Tibial nerve (tissue), 4 donors: ENCODE measurements at regions not wholly inside any gene's neighbourhood (a gene's known extent, or its start where the extent isn't known, plus 50 kb on each side); places are given as distances from the start of the nearest gene placed in this dataset.

Experiments used
- DNase-seq, 2 donors: peaks; one replicate each; pipeline ENCODE4 v3.0.0-alpha.2; 2019; ENCODE audit warnings: low spot score in 2 of 2
- H3K27ac ChIP-seq, 4 donors: fragments of 200-600 bp; sonication (generic) in 3 of 4; one replicate each; pipeline ENCODE4 v1.5.1; 2017 to 2019; ENCODE audit warnings: mild to moderate bottlenecking in 1 of 4
- H3K27me3 ChIP-seq, 2 donors: fragments of 200-600 bp; sonication (generic) in 1 of 2; one replicate each; pipeline versions ENCODE4 v1.5.1 to v1.6.0; 2017 to 2019
- H3K36me3 ChIP-seq, 3 donors: fragments of 200-600 bp; sonication (generic); one replicate each; pipeline ENCODE4 v1.5.1; 2018 to 2019
- H3K4me1 ChIP-seq, 4 donors: fragments of 200-600 bp; sonication (generic) in 3 of 4; one replicate each; pipeline ENCODE4 v1.5.1; 2017 to 2019
- H3K4me3 ChIP-seq, 4 donors: fragments of 200-600 bp; sonication (generic) in 3 of 4; one replicate each; pipeline ENCODE4 v1.5.1; 2017 to 2019; ENCODE audit warnings: mild to moderate bottlenecking in 1 of 4, moderate library complexity in 1 of 4
- H3K9me3 ChIP-seq, 4 donors: fragments of 200-600 bp; sonication (generic) in 3 of 4; one replicate each; pipeline ENCODE4 v1.5.1; 2017 to 2019
- EP300 ChIP-seq, 2 donors: sonication (generic); formaldehyde crosslinking; IDR thresholded peaks; one replicate each; pipeline ENCODE4 v1.6.1; 2017; ENCODE audit warnings: antibody characterized with exemption in 2 of 2, mild to moderate bottlenecking in 1 of 2
- POLR2A ChIP-seq, 2 donors: fragments of 450-650 bp; IDR thresholded peaks; one replicate each; pipeline ENCODE4 v1.6.1; 2017; ENCODE audit warnings: antibody characterized with exemption in 2 of 2, mild to moderate bottlenecking in 2 of 2, moderate library complexity in 2 of 2
- WGBS, 2 donors: methylation state at CpG; one replicate each; pipeline ENCODE4 v1.1.5; 2018; 5-methylcytosine and 5-hydroxymethylcytosine counted together
- TF ChIP-seq, protein P1 (sequence below), 5 experiments: fragments of 200-600 bp in 3 of 5; fragments of 450-650 bp in 2 of 5; sonication (generic) in 3 of 5; IDR thresholded peaks; one replicate each; pipeline ENCODE4 v1.5.1; 2016 to 2019; ENCODE audit warnings: antibody characterized with exemption in 5 of 5, mild to moderate bottlenecking in 3 of 5, moderate library complexity in 2 of 5

DNA sequence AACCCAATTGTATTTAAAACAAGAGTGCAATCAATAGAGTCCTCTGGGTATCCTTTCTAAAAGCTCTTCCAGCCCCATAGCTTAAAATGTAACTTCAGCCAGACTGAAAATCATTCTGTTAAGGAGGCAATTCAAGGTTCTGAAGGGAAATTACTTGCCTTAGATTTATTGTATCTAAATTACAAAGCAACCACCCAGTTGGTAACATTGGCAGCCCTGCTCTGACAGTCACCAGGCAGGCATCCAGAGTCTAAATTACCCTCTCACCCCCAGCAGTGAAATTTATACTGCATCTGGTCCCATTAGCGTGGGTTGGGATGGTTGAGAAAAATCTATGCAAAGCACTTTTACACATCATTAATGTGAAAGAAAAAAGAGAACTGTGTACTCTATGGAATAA, 514.7 kb downstream of the MTRR start:
- H3K27me3 ChIP-seq: no peaks in the 10 kb centered on the region
- TF ChIP-seq, protein P1, sequence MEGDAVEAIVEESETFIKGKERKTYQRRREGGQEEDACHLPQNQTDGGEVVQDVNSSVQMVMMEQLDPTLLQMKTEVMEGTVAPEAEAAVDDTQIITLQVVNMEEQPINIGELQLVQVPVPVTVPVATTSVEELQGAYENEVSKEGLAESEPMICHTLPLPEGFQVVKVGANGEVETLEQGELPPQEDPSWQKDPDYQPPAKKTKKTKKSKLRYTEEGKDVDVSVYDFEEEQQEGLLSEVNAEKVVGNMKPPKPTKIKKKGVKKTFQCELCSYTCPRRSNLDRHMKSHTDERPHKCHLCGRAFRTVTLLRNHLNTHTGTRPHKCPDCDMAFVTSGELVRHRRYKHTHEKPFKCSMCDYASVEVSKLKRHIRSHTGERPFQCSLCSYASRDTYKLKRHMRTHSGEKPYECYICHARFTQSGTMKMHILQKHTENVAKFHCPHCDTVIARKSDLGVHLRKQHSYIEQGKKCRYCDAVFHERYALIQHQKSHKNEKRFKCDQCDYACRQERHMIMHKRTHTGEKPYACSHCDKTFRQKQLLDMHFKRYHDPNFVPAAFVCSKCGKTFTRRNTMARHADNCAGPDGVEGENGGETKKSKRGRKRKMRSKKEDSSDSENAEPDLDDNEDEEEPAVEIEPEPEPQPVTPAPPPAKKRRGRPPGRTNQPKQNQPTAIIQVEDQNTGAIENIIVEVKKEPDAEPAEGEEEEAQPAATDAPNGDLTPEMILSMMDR (IDR thresholded peaks at IDR 0.05): no peak
- TF ChIP-seq POLR2A (IDR thresholded peaks at IDR 0.05) (no peak), EP300 (IDR thresholded peaks at IDR 0.05) (no peak)
- 58 to 63% methylated on average over 1 of the region's 1 CpG for WGBS, 2 donors
- no peaks in the 10 kb centered on the region for H3K9me3 ChIP-seq
- H3K27ac ChIP-seq: no peak overlapping the region
- no peak for DNase-seq
- no peaks in the 10 kb centered on the region for H3K36me3 ChIP-seq
- no peaks in the 10 kb centered on the region for H3K4me1 ChIP-seq
- no peak overlapping the region for H3K4me3 ChIP-seq

DNA sequence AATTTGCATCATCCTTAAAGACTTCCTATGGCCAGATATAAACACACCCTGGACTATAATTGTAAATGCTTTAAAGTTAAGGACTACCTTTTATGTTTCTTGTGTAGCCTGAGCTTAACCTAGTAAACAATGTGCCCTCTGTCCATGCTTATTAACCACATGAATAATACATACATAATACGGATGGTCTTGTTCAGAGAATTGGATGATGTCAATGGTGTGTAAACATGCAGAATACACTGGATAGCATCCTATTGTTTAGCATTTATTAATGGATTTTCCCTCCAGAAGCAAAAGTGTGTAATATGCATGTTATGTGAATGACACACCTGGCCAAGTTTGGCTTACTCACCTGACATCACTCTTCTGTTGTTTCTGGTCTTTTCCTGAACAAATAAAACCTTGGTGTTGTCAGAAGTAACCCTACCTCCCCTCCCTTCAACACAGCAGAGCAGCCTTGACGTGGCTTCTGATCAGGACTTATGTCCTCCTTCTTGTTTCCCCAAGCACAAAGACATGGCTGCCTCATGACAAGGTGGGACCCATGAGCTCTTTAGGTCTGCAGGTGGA, 517.9 kb downstream of the MTRR start:
- H3K27ac ChIP-seq: no peak overlapping the region
- TF ChIP-seq, protein P1 (IDR thresholded peaks at IDR 0.05): no peak
- TF ChIP-seq EP300 (IDR thresholded peaks at IDR 0.05) (no peak), POLR2A (IDR thresholded peaks at IDR 0.05) (no peak)
- 62 to 68% methylated on average over 2 of the region's 2 CpGs for WGBS, 2 donors
- no peak overlapping the region for H3K4me3 ChIP-seq
- no peaks in the 10 kb centered on the region for H3K27me3 ChIP-seq
- no peak for DNase-seq
- H3K9me3 ChIP-seq: no peaks in the 10 kb centered on the region
- H3K4me1 ChIP-seq: no peaks in the 10 kb centered on the region
- no peaks in the 10 kb centered on the region for H3K36me3 ChIP-seq

DNA sequence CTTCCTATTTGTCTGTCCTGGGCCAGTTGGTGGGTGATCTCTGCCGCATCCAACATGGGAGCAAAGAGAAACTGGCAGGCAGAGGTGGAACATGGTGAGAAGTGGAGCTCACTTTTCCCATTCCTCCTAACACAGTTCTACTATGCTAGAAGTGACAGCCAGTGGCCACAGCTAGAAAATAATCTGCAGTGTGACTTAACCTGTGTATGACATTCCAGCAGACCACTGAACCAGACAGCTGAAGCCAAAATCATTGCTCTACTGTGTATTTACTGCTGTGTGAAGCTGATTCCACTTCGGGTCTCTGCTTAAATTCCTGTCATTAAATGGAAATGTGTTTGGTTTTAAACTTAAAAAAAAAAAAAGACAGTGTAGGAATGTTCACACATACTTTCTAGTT, 523.0 kb downstream of the MTRR start:
- Histone ChIP-seq H3K27ac (no peak overlapping the region), H3K4me3 (no peak overlapping the region), H3K4me1 (no peaks in the 10 kb centered on the region), H3K27me3 (no peaks in the 10 kb centered on the region), H3K9me3 (no peaks in the 10 kb centered on the region), H3K36me3 (no peaks in the 10 kb centered on the region)
- 58 to 61% methylated on average over 2 of the region's 2 CpGs for WGBS, 2 donors
- TF ChIP-seq EP300 (IDR thresholded peaks at IDR 0.05): no peak
- TF ChIP-seq POLR2A (IDR thresholded peaks at IDR 0.05): no peak
- TF ChIP-seq, protein P1 (IDR thresholded peaks at IDR 0.05): no peak
- no peak for DNase-seq

DNA sequence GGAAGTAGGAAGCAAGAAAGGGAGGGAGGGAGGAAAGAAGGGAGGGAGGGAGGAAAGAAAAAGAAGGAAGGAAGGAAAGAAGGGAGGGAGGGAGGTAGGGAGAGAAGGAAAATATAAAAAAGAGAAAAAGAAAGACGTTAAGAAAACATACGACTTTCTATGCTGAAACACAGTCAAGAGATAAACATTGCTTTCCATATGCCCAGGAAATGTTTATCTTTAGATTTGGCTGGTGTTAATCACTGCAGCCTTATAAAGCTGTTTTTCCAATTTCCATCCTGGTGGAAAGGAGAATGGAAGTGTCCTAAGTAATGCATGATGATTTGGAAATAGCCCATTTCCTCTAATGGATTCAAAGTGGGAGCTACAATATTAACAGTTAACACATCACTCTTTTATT, 524.3 kb downstream of the MTRR start:
- no peak overlapping the region for H3K4me3 ChIP-seq
- TF ChIP-seq, protein P1 (IDR thresholded peaks at IDR 0.05): no peak
- no peak for TF ChIP-seq POLR2A (IDR thresholded peaks at IDR 0.05)
- TF ChIP-seq EP300 (IDR thresholded peaks at IDR 0.05): no peak
- no peak for DNase-seq
- 59 to 60% methylated on average over 2 of the region's 2 CpGs for WGBS, 2 donors
- H3K4me1 ChIP-seq: no peaks in the 10 kb centered on the region
- no peak overlapping the region for H3K27ac ChIP-seq
- H3K36me3 ChIP-seq: no peaks in the 10 kb centered on the region
- H3K27me3 ChIP-seq: no peaks in the 10 kb centered on the region
- H3K9me3 ChIP-seq: no peaks in the 10 kb centered on the region

DNA sequence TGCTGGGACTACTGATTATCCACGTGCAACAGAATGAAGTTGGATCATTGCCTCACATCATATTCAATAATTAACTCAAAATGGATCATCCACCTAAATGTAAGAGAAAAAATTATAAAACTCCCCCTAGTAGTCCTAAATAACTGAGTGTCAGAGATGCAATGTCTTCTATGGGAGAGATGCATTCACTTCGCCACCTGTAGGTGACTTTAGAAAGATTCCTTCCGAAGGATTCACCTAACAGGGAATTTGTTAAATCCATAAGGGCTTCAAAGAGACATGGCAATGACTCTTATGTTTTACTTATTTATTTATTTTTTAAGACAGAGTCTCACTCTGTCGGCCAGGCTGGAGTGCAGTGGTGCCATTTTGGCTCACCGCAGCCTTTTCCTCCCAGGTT, 526.0 kb downstream of the MTRR start:
- TF ChIP-seq POLR2A (IDR thresholded peaks at IDR 0.05) (no peak), EP300 (IDR thresholded peaks at IDR 0.05) (no peak)
- TF ChIP-seq, protein P1 (IDR thresholded peaks at IDR 0.05): no peak
- Histone ChIP-seq H3K9me3 (no peaks in the 10 kb centered on the region), H3K27ac (no peak overlapping the region), H3K36me3 (no peaks in the 10 kb centered on the region), H3K4me3 (no peak overlapping the region), H3K27me3 (no peaks in the 10 kb centered on the region), H3K4me1 (no peaks in the 10 kb centered on the region)
- no peak for DNase-seq
- WGBS, 2 donors: 77 to 83% methylated on average over 5 of the region's 5 CpGs
